ENCODE measurements at regions not wholly inside any gene's neighbourhood (a gene's known extent, or its start where the extent isn't known, plus 50 kb on each side); places are given as distances from the start of the nearest gene placed in this dataset.

DNA sequence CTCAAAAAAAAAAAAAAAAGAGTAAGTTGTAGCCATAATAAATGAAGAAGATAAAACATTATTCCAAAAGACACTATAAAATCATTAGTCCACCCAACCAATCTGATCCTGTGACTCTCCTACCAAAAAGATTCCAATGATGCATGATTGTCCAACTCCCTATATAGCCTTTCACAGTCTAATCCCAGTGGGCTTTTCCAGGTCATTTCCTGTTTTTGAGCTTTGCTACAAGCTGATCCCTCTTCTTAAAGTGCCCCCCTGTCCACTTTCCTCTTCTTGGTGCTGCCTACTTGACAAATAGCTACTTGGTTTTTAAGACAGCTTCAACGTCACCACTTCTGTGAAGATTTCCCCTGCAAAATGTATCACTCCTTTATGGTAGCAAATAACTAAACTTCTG is 88.4 kb downstream of the SEMA4F start:
- ChIA-PET CTCF (ENCODE audit: unreplicated experiment) (no interaction called here), POLR2A (interaction anchor here (1.2 kb wide), 1 partner anchor 21 kb away, joined by 3 read pairs; no protein-coding TSS in a partner anchor)
- no peaks in the 10 kb centered on the region for H3K9me3 ChIP-seq (ENCODE audit: low read length)
- no peak overlapping the region for H3K4me2 ChIP-seq (ENCODE audit: low read length)
- no TSS peak for BruUV-seq (replicated peaks)
- H3K4me1 ChIP-seq (ENCODE audit: insufficient read depth, low read length, poor library complexity, severe bottlenecking) = no peaks in the 10 kb centered on the region
- H3K36me3 ChIP-seq (ENCODE audit: insufficient read depth, low read length) = no peaks in the 10 kb centered on the region
- no peak for DNase-seq (ENCODE audit: low spot score)
- no peaks in the 10 kb centered on the region for H3K9me2 ChIP-seq (ENCODE audit: insufficient read depth, low read length)
- intact Hi-C loops (cut with micrococcal nuclease; ENCODE audit: unreplicated experiment) = no loop called here
- TF ChIP-seq, protein P1, sequence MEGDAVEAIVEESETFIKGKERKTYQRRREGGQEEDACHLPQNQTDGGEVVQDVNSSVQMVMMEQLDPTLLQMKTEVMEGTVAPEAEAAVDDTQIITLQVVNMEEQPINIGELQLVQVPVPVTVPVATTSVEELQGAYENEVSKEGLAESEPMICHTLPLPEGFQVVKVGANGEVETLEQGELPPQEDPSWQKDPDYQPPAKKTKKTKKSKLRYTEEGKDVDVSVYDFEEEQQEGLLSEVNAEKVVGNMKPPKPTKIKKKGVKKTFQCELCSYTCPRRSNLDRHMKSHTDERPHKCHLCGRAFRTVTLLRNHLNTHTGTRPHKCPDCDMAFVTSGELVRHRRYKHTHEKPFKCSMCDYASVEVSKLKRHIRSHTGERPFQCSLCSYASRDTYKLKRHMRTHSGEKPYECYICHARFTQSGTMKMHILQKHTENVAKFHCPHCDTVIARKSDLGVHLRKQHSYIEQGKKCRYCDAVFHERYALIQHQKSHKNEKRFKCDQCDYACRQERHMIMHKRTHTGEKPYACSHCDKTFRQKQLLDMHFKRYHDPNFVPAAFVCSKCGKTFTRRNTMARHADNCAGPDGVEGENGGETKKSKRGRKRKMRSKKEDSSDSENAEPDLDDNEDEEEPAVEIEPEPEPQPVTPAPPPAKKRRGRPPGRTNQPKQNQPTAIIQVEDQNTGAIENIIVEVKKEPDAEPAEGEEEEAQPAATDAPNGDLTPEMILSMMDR (conservative IDR thresholded peaks at IDR 0.05; ENCODE audit: low read length) = no peak
- no peak for TF ChIP-seq EZH2phosphoT487 (IDR thresholded peaks at IDR 0.05; ENCODE audit: borderline replicate concordance, low read depth, low read length)
- no peak overlapping the region for H2AFZ ChIP-seq (ENCODE audit: low read length)
- no peaks in the 10 kb centered on the region for H4K20me1 ChIP-seq (ENCODE audit: insufficient read depth, low read length)
- no peak overlapping the region for H3K27ac ChIP-seq (ENCODE audit: low read depth, low read length, poor library complexity, severe bottlenecking)
- no peak overlapping the region for H3K4me3 ChIP-seq (ENCODE audit: low read depth, low read length, poor library complexity, severe bottlenecking)
- no peaks in the 10 kb centered on the region for H3K79me2 ChIP-seq (ENCODE audit: insufficient read depth, low read depth, low read length)

DNA sequence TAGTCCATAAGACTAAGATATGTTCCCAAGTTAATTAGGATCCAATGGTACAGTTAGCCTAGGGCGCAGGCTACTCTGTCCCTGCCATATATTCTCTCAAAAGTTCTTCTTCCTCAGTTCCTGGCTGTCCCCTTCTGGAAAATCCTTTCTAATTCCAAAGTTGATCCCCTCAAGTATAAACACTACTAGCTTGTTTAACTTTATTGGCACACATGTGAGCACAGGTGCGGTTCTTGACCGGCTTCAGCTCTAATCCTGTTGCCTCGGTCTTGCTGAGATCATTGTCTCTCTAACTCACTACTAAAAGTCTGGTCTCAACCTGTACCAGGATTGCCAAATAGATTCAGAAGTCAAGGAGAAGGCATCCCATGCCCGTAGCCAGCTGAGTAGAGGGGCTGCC is 89.0 kb downstream of the SEMA4F start:
- ChIA-PET CTCF (ENCODE audit: unreplicated experiment) (no interaction called here), POLR2A (interaction anchor here (1.2 kb wide), 1 partner anchor 21 kb away, joined by 3 read pairs; no protein-coding TSS in a partner anchor)
- Histone ChIP-seq H3K9me3 (ENCODE audit: low read length) (no peaks in the 10 kb centered on the region), H3K27ac (ENCODE audit: low read depth, low read length, poor library complexity, severe bottlenecking) (no peak overlapping the region), H2AFZ (ENCODE audit: low read length) (no peak overlapping the region), H3K36me3 (ENCODE audit: insufficient read depth, low read length) (no peaks in the 10 kb centered on the region), H3K79me2 (ENCODE audit: insufficient read depth, low read depth, low read length) (no peaks in the 10 kb centered on the region), H3K4me2 (ENCODE audit: low read length) (no peak overlapping the region), H3K4me3 (ENCODE audit: low read depth, low read length, poor library complexity, severe bottlenecking) (no peak overlapping the region), H3K4me1 (ENCODE audit: insufficient read depth, low read length, poor library complexity, severe bottlenecking) (no peaks in the 10 kb centered on the region), H4K20me1 (ENCODE audit: insufficient read depth, low read length) (no peaks in the 10 kb centered on the region), H3K9me2 (ENCODE audit: insufficient read depth, low read length) (no peaks in the 10 kb centered on the region)
- intact Hi-C loops (cut with micrococcal nuclease; ENCODE audit: unreplicated experiment) = no loop called here
- no peak for DNase-seq (ENCODE audit: low spot score)
- BruUV-seq (replicated peaks) = no TSS peak
- TF ChIP-seq EZH2phosphoT487 (IDR thresholded peaks at IDR 0.05; ENCODE audit: borderline replicate concordance, low read depth, low read length) = no peak
- TF ChIP-seq, protein P1 (conservative IDR thresholded peaks at IDR 0.05; ENCODE audit: low read length) = no peak

DNA sequence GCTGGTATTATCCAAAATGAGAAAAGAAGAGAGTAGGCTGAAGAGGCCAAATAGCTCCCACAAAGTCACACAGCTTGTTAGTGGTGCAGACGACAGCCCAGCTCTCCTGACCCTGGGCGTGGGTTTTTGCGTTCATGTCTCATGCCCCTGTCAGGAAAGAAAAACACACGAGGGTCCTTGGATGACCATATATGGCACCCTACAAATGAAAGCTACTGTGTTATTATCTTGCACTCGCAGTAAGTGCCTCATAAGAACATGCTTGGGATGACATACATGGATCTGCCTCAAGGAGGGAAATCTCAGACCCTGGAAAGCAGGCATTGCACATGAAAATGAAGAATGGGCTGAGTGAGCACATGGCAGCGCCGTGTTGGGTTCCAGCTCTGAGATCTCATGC is 89.7 kb downstream of the SEMA4F start:
- H3K4me2 ChIP-seq (ENCODE audit: low read length) = no peak overlapping the region
- H3K27ac ChIP-seq (ENCODE audit: low read depth, low read length, poor library complexity, severe bottlenecking) = no peak overlapping the region
- H3K79me2 ChIP-seq (ENCODE audit: insufficient read depth, low read depth, low read length) = no peaks in the 10 kb centered on the region
- BruUV-seq (replicated peaks) = no TSS peak
- no peak for DNase-seq (ENCODE audit: low spot score)
- no peaks in the 10 kb centered on the region for H3K9me2 ChIP-seq (ENCODE audit: insufficient read depth, low read length)
- no peaks in the 10 kb centered on the region for H4K20me1 ChIP-seq (ENCODE audit: insufficient read depth, low read length)
- TF ChIP-seq, protein P1 (conservative IDR thresholded peaks at IDR 0.05; ENCODE audit: low read length) = no peak
- no peak for TF ChIP-seq EZH2phosphoT487 (IDR thresholded peaks at IDR 0.05; ENCODE audit: borderline replicate concordance, low read depth, low read length)
- H3K9me3 ChIP-seq (ENCODE audit: low read length) = no peaks in the 10 kb centered on the region
- ChIA-PET CTCF (ENCODE audit: unreplicated experiment) (no interaction called here), POLR2A (interaction anchor here (1.2 kb wide), 1 partner anchor 20 kb away, joined by 3 read pairs; no protein-coding TSS in a partner anchor)
- no peaks in the 10 kb centered on the region for H3K36me3 ChIP-seq (ENCODE audit: insufficient read depth, low read length)
- no peaks in the 10 kb centered on the region for H3K4me1 ChIP-seq (ENCODE audit: insufficient read depth, low read length, poor library complexity, severe bottlenecking)
- H2AFZ ChIP-seq (ENCODE audit: low read length) = no peak overlapping the region
- intact Hi-C loops (cut with micrococcal nuclease; ENCODE audit: unreplicated experiment) = no loop called here
- no peak overlapping the region for H3K4me3 ChIP-seq (ENCODE audit: low read depth, low read length, poor library complexity, severe bottlenecking)
